Activated CD4-positive, alpha-beta T cell treated with anti-CD3 and anti-CD28 coated beads, Interleukin-2, amount 50 U/mL, for 1 hour (primary cell): ENCODE measurements at regions not wholly inside any gene's neighbourhood (a gene's known extent, or its start where the extent isn't known, plus 50 kb on each side); places are given as distances from the start of the nearest gene placed in this dataset.

Experiments
- DNase-seq: peaks from one replicate; pipeline ENCODE4 v3.0.0-alpha.2; 2020

DNA sequence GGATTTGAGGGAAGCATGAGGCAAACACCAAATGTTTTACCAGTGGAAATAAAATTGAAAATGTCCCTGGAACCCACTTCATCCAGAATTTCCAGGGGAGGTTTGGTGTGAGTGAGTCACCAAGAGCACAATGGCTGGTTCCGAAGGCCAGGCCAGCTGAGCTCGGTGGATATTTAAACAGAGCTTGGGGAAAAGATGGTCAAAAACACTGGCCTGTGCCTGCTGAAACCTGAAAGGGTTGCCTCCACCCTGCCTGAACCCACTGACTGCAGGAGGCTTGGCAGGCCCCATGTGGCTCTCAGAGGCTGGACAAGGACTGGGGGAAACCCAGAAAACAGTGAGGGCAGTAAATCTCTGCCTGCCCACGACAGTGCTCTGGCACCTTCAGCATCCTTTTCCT, 93.9 kb downstream of the TTC32 start:
- no peak for DNase-seq

DNA sequence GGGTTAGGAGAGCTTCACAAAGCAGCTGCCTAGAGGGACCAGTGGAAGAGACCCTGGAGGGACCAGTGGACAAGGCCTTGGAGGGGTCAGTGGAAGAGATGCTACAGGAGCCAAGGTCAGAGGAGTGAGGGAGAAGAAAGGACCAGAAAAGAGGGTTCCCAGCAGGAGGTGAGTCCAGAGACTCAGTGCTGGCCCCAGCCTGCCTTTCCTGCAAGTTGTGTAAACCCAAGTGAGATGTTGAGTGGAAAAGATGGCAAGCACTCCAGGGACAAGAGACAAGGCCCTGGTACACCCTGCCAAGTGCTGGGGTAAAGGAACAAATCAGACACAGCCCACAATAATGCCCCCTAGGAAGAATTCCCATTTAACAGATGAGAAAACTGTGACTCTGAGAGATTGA, 94.4 kb downstream of the TTC32 start:
- DNase-seq, result no peak

GRCh38 chr2:19806591-19806990, 95.2 kb downstream of the TTC32 start:
- no peak for DNase-seq

GRCh38 chr2:19806131-19806530, 95.7 kb downstream of the TTC32 start:
- no peak for DNase-seq

GRCh38 chr2:19805266-19805665, 96.5 kb downstream of the TTC32 start:
- DNase-seq, result no peak

DNA sequence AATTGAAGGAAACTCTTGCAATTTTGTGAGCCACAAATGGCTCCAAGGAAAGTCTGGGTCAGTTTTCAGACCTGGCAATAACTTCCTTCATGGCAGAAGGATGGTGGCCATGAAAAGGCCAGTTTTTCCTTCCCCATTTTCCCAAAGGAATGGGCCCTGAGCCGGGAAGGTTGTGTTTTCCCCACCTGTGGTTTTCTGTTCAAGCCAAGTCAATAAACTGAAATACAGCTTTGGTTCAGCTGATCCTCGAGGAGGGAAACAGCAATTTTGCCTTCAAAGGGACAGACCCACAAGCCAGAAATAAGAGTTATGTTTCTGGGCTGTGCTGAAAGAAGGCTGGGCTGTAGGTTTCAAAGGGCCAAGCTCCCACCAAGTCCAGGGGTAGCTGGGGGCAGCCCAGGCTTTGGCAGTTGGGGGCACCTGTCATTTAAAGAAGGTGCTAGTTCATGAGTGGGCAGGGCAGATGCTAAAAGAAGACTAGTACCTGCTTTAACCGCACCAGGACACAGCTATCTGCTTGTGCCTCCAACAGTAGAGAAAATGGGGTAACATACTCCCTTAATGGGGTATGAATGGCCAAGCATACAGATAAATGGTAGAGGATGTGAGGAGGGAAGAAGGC, 97.0 kb downstream of the TTC32 start:
- no peak for DNase-seq

DNA sequence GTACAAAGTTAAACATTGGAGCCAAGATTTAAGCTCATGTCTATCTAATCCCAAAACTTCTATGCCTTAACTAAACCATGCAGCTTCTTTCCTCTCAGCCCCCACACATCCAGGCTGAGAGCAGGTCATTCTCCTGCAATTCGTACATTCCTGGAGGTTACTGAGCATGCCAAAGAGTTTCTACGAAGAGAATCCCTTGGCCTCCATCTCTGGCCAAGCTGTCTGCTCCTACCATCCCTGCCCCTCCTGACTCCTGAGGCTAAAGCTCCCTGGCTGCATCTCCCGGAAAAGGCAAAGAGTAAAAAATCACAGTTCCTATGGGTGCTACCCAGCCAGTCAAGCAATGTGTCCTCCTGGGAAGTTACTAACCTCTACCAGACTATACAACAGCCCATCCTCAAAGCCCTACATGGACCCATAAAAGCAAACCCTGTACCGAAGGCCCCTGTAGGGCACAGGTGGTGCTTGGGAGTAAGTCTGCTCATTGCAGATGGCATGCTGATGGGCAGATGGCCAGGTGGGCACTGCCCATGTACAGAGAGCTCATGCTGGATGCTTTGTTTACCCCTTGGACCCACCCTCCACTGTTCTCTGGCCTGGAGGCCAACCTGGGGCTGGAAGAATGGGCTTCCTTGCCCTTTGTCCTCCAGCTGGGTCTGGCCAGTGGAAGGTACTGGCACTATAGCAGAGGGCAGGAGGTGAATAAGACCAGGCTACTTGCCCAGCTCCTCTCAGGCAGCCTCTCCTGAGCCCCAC, 99.5 kb downstream of the TTC32 start:
- no peak for DNase-seq

- DNase-seq, result no peak
Measured at GRCh38 chr2:19801367-19802080, 100.3 kb downstream of the TTC32 start.

DNA sequence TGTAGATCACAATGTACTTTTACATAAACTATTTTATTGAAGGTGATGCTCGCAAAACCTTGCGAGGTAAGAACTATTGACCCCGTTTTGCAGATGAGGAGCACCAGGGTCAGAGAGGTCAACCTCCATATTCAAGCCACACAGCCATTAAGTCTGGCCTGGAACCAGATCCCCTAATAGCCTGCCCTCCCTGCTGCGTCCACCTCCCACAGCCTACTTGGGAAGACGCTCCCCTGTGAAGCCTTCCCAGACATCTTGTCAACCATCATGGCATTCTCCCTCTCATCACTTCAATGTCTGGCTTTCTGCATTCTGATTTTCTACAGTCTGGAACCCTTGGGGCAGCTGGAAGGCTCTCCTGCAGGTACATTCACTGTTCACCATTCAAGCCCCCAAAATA, 101.0 kb downstream of the TTC32 start:
- no peak for DNase-seq

- DNase-seq, result no peak
Measured at GRCh38 chr2:19799881-19800780, 101.7 kb downstream of the TTC32 start.

DNA sequence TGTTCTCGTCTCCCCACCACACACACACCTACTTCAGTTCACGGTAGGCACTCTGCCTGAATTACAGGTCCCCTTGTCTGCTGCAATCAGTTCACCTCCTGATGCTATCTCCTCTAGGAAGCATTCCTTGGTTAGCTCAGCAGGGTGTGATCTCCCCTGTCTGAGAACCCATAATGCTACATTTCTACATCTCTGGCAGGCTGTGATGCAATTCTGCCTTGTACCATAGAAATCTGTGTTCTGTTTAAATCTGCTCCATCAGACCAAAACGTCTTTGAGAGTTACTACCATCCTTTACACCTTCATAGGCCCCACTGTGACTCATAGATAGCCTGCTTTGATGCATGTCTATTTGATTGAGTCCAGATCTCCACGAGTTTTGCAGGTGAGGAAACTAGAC, 103.9 kb downstream of the TTC32 start:
- DNase-seq, result no peak

- DNase-seq, result no peak
Measured at GRCh38 chr2:19797243-19797810, 104.5 kb downstream of the TTC32 start.

- DNase-seq, result no peak
Measured at GRCh38 chr2:19796035-19796695, 105.6 kb downstream of the TTC32 start.

- no peak for DNase-seq
Measured at GRCh38 chr2:19793132-19793750, 108.5 kb downstream of the TTC32 start.

DNA sequence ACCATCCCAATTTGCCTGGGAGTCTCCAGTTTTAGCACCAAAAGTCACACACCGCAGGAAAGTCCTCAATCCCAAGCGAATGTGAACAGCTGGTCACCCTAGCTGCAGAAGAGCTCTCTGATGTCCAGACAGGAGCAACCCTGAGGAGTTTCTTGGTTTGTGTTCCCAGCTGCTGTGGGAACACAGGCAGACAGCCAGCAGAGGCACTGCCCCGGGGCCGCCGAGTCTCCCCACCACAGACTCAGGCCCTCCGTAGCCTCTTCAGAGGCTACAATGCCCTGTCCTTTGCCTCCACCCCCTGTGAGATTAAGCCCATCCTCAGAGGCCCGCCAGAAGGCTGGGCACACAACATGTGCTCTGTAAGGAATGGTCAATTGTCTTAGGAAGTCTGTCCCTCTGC, 111.5 kb downstream of the TTC32 start:
- no peak for DNase-seq

DNA sequence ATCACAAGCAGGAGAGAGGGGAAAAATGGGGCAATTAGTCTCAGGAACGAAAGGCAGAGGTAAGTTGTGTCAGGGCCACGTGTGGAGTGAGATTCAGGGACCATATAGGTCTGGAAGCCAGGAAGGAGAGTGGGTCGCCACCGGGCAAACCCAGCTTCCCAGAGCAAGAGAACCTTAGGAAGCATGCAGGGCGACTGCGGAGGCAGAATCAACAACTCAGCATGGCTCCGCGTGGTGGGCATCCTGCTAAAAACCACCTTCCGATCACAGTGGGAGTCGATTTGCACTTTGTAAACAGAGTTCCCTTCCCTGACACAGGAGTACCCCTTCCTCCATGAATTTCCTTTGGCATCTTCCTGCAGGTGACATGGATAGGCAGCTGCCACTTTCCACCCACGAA, 114.6 kb downstream of the TTC32 start:
- no peak for DNase-seq

GRCh38 chr2:19786408-19787058, 115.2 kb downstream of the TTC32 start:
- no peak for DNase-seq

- no peak for DNase-seq
Measured at GRCh38 chr2:19785867-19786266, 115.9 kb downstream of the TTC32 start.

GRCh38 chr2:19785447-19785846, 116.3 kb downstream of the TTC32 start:
- no peak for DNase-seq

- no peak for DNase-seq
Measured at GRCh38 chr2:19784456-19784855, 117.3 kb downstream of the TTC32 start.

GRCh38 chr2:19783935-19784334, 117.8 kb downstream of the TTC32 start:
- no peak for DNase-seq
